ENCODE measurements at regions not wholly inside any gene's neighbourhood (a gene's known extent, or its start where the extent isn't known, plus 50 kb on each side); places are given as distances from the start of the nearest gene placed in this dataset.

GRCh38 chr10:78360284-78360683 is 326.6 kb downstream of the RPS24 start:
- ATAC-seq = no peak
- DNase-seq (ENCODE audit: low spot score) = no peak
- intact Hi-C loops (cut with DNase I) = no loop called here

GRCh38 chr10:78361031-78361430 is 327.4 kb downstream of the RPS24 start:
- ATAC-seq = no peak
- intact Hi-C loops (cut with DNase I) = no loop called here
- DNase-seq (ENCODE audit: low spot score) = no peak

- peak; percentile 41 for ATAC-seq
- DNase-seq (ENCODE audit: low spot score) = no peak
- intact Hi-C loops (cut with DNase I) = no loop called here
Measured at GRCh38 chr10:78362406-78363022, 328.9 kb downstream of the RPS24 start.

GRCh38 chr10:78363190-78363589 is 329.5 kb downstream of the RPS24 start:
- intact Hi-C loops (cut with DNase I) = no loop called here
- DNase-seq (ENCODE audit: low spot score) (no peak), ATAC-seq (no peak)

- DNase-seq (ENCODE audit: low spot score) (no peak), ATAC-seq (no peak)
- intact Hi-C loops (cut with DNase I) = no loop called here
Measured at GRCh38 chr10:78365694-78366093, 332.0 kb downstream of the RPS24 start.

- ATAC-seq = no peak
- DNase-seq (ENCODE audit: low spot score) = no peak
- intact Hi-C loops (cut with DNase I) = no loop called here
Measured at GRCh38 chr10:78366663-78367411, 333.2 kb downstream of the RPS24 start.

- no peak for ATAC-seq
- no peak for DNase-seq (ENCODE audit: low spot score)
- intact Hi-C loops (cut with DNase I) = no loop called here
Measured at GRCh38 chr10:78367751-78368150, 334.1 kb downstream of the RPS24 start.

GRCh38 chr10:78371136-78371535 is 337.5 kb downstream of the RPS24 start:
- DNase-seq (ENCODE audit: low spot score) = no peak
- intact Hi-C loops (cut with DNase I) = no loop called here
- ATAC-seq = no peak

- DNase-seq (ENCODE audit: low spot score) (no peak), ATAC-seq (no peak)
- intact Hi-C loops (cut with DNase I) = no loop called here
Measured at GRCh38 chr10:78372806-78373205, 339.1 kb downstream of the RPS24 start.

- intact Hi-C loops (cut with DNase I) = no loop called here
- no peak for ATAC-seq
Measured at GRCh38 chr10:78374331-78375028, 340.8 kb downstream of the RPS24 start.

GRCh38 chr10:78375854-78376785 is 342.5 kb downstream of the RPS24 start:
- intact Hi-C loops (cut with DNase I) = no loop called here
- DNase-seq (ENCODE audit: low spot score) (no peak), ATAC-seq (no peak)

More at GRCh38 chr10:78374331-78375028, 340.8 kb downstream of the RPS24 start:
- no peak for DNase-seq (ENCODE audit: low spot score)

- DNase-seq (ENCODE audit: low spot score) (no peak), ATAC-seq (peak; percentile 24)
- intact Hi-C loops (cut with DNase I) = no loop called here
Measured at GRCh38 chr10:78377356-78377755, 343.7 kb downstream of the RPS24 start.

GRCh38 chr10:78378192-78378591 is 344.5 kb downstream of the RPS24 start:
- no peak for ATAC-seq
- intact Hi-C loops (cut with DNase I) = no loop called here
- no peak for DNase-seq (ENCODE audit: low spot score)

- intact Hi-C loops (cut with DNase I) = no loop called here
- no peak for DNase-seq (ENCODE audit: low spot score)
- no peak for ATAC-seq
Measured at GRCh38 chr10:78381107-78381506, 347.4 kb downstream of the RPS24 start.

- DNase-seq (ENCODE audit: low spot score) (no peak), ATAC-seq (no peak)
- intact Hi-C loops (cut with DNase I) = no loop called here
Measured at GRCh38 chr10:78382047-78382446, 348.4 kb downstream of the RPS24 start.

- no peak for ATAC-seq
- DNase-seq (ENCODE audit: low spot score) = no peak
- intact Hi-C loops (cut with DNase I) = no loop called here
Measured at GRCh38 chr10:78382772-78383171, 349.1 kb downstream of the RPS24 start.

- intact Hi-C loops (cut with DNase I) = no loop called here
- DNase-seq (ENCODE audit: low spot score) = no peak
- ATAC-seq = no peak
Measured at GRCh38 chr10:78383378-78384048, 349.9 kb downstream of the RPS24 start.

GRCh38 chr10:78384049-78384431 is 350.4 kb downstream of the RPS24 start:
- intact Hi-C loops (cut with DNase I) = no loop called here
- ATAC-seq (no peak), DNase-seq (ENCODE audit: low spot score) (no peak)

GRCh38 chr10:78385599-78385998 is 351.9 kb downstream of the RPS24 start:
- ATAC-seq = no peak

More at GRCh38 chr10:78385599-78385998, 351.9 kb downstream of the RPS24 start:
- no peak for DNase-seq (ENCODE audit: low spot score)
- intact Hi-C loops (cut with DNase I) = no loop called here

All from sciatic nerve (tissue), 2 donors.